Hematopoietic multipotent progenitor cell treated with erythropoietin and hydrocortisone succinate and interleukin-3 and kit ligand, for 6 days (in vitro differentiated cells): ENCODE measurements at regions not wholly inside any gene's neighbourhood (a gene's known extent, or its start where the extent isn't known, plus 50 kb on each side); places are given as distances from the start of the nearest gene placed in this dataset.
"Not testable (repeated sequence)": the region's sequence is repeated elsewhere in the genome, so short reads cannot be mapped to it uniquely, and the experiment has no call there.

Source experiments
- DNase-seq: peaks from one replicate; pipeline ENCODE4 v3.0.0-alpha.2; 2015

GRCh38 chr4:3936184-3936583 is 170.0 kb downstream of the ADRA2C start:
- no peak for DNase-seq

- DNase-seq, result not testable (repeated sequence)
Measured at GRCh38 chr4:3937849-3938562, 171.8 kb downstream of the ADRA2C start.

GRCh38 chr4:3938676-3939075 is 172.5 kb downstream of the ADRA2C start:
- DNase-seq, result not testable (repeated sequence)

DNA sequence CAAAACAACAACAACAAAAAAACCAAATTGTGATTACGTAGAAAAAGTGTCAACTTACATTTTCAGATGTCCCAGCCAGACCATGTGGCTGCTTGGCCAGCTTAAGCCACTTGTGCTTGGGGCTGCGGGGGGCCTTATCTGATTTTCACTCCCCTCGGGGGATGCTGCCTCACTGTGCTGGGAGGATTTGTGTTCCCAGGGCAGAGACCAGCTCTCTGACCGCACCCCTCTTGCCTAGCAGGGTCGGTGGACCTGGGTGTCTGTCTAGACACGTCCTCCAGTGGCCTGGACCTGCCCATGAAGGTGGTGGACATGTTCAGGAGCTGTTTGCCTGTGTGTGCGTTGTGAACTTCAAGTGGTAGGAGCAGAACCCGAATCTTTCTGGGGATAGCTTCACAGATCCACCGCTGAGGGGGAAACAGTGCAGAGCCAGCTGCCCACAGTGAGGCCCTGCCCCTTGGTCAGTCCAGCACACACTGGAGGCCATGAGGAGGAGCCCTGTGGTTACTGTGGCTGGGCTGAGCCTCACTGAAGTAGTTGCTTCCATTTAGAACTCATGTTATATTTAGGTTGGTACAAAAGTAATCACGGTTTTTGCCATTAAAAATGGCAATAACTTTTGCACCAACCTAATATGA is 173.9 kb downstream of the ADRA2C start:
- DNase-seq, result not testable (repeated sequence)

DNA sequence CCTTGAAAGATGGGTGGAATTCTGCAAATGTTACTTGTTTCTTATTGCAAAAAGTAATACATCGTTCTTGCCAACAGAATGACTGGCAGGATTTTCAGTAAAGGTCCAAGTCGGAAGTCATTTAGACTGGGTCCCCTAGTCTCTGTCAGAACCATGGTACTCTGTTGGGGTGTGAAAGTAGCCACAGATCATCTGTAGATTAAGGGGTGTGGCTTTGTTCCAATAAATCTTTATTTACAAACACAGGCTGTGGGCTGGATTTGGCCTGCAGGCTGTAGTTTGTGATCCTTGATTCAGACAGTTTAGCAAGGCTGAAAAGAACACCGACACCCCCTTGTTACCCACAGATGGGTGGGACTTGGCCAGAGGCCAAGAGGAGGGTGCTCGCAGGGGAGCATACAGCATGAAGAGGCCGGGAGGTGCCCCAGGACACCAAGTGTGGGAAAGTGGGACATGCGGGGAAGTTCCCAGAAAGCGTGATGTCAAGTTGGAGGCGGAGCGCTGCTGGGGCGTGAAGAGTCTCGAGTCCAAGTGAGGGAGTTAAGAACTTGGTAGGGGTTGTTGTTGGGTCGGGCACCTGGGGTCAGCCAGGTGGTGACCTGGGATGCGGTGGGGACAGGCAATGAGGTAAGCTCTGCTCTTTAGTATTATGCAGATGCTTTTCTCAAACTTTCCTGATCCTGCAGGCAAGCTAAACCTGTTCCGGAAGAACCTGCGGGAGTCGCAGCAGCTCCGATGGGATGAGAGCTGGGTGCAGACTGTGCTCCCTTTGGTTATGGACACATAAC is 175.7 kb downstream of the ADRA2C start:
- DNase-seq, result not testable (repeated sequence)

DNA sequence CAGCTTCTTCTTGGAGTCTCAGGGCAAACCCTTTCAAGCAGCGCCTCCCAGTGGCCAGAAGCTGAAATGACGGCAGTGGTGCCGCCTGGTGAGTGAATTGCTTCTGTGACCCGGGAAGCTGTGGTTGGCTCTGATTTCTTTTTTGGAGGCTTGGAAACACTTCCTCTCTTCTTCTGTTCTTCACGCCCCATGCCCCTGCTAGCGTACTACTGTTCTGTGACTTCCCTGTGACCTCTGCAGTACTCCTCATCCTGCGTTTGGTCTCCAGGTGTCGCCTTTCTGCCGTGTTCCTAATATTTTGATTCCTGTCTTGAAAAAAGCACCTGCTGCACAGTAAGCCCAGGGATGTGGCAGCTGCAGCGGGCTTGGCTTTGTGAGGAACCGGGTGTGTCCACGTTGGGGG is 176.4 kb downstream of the ADRA2C start:
- peak; percentile 20 for DNase-seq

DNA sequence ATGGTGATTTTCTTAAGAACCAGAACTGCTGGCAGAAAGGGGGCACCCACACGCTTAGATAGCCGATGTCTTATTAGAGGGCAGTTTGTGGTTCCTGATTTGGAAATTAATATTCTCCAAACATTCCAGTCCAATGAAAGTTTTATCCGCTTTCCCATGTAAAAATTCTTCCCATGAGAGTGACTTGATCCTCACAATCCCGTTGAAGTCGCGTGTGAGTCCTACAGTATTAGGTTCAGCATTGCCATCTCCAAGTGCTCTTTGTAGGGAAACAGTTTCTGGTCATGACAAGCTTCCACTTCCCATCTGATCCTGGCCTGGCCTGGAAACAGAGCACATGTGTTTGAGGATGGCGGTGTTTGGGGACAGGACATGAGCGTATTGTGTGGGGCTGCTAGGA is 176.9 kb downstream of the ADRA2C start:
- DNase-seq, result not testable (repeated sequence)

- DNase-seq, result no peak
Measured at GRCh38 chr4:3945511-3946290, 179.5 kb downstream of the ADRA2C start.

- DNase-seq, result not testable (repeated sequence)
Measured at GRCh38 chr4:3946553-3946952, 180.4 kb downstream of the ADRA2C start.

DNA sequence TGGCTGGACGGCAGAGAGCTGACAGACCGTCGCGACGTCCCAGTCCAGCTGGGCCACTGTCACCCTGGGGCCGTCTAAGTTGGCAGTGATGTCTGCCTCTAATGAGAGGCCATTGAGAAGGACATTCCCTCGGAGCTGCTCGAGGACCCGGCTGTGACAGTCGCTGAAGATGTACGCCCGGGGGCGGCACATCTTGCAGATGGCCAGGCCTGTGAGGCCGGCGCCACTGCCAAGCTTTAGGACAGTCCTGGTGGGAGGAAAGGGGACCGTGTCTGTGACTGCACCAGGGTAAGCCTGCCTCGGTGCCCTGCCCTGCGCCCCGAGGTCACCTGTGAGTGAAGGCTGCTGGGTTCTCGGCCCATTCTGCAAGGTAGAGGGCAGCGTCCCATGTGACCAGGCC is 181.6 kb downstream of the ADRA2C start:
- not testable (repeated sequence) for DNase-seq

- not testable (repeated sequence) for DNase-seq
Measured at GRCh38 chr4:3948210-3948609, 182.0 kb downstream of the ADRA2C start.

DNA sequence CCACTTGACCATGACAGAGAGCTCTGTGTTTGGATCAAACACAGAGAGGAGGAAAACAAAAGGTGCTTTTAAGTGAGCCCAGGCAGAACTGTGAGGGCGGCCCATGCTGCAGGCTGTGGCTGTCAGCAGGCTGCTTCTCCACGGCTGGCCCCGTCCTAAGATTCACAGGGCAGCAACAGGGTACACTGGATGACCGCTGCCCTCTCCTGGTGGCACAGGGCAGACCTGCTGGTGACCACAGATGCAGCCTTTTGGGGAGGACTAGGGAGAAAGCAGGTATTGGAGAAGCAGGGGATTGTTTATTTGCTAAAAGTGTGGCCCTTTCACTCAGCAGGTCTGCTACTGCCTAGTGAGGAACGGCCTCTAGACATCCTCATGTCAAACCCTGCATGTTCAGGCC is 183.7 kb downstream of the ADRA2C start:
- peak; percentile 60 for DNase-seq

- not testable (repeated sequence) for DNase-seq
Measured at GRCh38 chr4:3952443-3953139, 186.4 kb downstream of the ADRA2C start.

DNA sequence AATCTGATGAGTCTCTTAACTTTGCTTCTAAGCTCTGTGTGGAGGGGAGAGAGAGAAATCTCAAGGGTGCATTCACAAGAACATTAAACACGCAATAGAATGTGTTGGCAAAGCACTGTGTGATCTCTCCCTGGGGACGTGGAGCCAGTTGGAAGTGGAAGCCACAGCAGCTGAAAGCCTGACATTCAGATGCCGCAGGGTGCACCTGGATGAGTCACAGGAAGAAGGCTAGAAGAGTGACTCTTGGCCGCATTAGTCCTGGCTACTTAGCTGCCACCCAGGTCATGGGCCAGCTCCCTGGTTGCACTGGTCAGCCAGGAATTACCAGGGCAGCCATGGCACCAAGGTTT is 186.9 kb downstream of the ADRA2C start:
- DNase-seq, result not testable (repeated sequence)

- peak; percentile 81 for DNase-seq
Measured at GRCh38 chr4:3954540-3955320, 188.5 kb downstream of the ADRA2C start.

- peak; percentile 100 for DNase-seq
Measured at GRCh38 chr4:3955321-3956164, 189.4 kb downstream of the ADRA2C start.

GRCh38 chr4:3956165-3956867 is 190.1 kb downstream of the ADRA2C start:
- not testable (repeated sequence) for DNase-seq

GRCh38 chr4:3961091-3961672 is 195.0 kb downstream of the ADRA2C start:
- DNase-seq, result not testable (repeated sequence)

- DNase-seq, result not testable (repeated sequence)
Measured at GRCh38 chr4:3964572-3965278, 198.5 kb downstream of the ADRA2C start.
